Femur (tissue), 1 donor: ENCODE measurements at regions not wholly inside any gene's neighbourhood (a gene's known extent, or its start where the extent isn't known, plus 50 kb on each side); places are given as distances from the start of the nearest gene placed in this dataset.
"Not testable (repeated sequence)": the region's sequence is repeated elsewhere in the genome, so short reads cannot be mapped to it uniquely, and the experiment has no call there.

ENCODE experiments used
- DNase-seq: peaks from one replicate; pipeline ENCODE4 v3.0.0-alpha.2; 2017

DNA sequence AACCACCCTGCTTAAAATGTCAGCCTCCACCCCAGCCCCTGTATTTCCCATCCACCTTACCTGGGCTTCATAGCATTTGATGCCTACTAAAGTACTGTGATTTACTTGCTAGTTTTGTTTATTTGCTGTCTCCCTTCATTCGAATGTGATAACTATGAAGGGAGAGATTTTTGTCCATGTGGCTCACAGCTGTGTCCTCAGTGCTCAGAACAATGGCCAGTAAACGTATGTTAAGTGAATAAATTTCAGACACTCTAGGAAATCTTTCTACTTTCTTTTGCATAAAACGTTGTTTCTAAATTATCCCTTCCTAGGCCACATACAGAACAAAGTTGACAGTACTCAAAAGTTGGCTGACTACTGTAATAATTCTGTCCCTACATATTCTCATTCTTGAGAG is 114.7 kb upstream of the OTUD4 start:
- no peak for DNase-seq

DNA sequence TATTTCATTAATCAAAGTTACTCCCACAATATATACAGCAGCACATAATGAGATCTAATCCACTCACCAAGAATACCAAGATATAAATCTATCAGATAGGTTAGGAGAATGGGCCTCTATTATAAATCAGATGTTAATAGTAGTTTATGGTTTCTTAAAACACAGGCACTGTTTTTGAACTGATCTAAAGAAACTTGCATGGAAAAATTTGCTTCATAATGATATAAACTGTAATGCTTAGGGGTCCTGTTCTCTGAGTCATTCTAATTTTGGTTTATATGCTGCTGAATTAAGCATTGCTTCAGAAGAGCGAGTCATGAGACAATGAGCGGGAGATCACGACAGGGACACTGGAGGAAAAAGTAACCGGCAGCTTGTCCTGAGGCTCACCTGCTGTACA is 113.3 kb upstream of the OTUD4 start:
- no peak for DNase-seq

DNA sequence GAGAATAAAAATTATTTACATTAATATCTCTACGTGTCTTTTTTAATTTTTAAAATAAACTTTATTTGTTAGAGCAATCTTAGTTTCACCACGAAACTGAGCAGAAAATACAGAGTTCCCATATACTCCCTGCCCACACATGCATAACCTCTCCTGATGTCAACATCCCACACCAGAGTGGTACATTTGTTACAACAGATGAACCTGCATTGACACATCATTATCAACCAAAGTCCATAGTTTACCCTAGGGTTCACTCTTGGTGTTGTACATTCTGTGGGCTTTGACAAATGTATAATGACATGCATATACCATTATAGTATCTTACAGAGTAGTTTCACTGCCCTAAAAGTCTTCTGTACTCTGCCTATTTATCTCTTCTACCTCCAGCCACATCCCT is 110.6 kb upstream of the OTUD4 start:
- DNase-seq = no peak

DNA sequence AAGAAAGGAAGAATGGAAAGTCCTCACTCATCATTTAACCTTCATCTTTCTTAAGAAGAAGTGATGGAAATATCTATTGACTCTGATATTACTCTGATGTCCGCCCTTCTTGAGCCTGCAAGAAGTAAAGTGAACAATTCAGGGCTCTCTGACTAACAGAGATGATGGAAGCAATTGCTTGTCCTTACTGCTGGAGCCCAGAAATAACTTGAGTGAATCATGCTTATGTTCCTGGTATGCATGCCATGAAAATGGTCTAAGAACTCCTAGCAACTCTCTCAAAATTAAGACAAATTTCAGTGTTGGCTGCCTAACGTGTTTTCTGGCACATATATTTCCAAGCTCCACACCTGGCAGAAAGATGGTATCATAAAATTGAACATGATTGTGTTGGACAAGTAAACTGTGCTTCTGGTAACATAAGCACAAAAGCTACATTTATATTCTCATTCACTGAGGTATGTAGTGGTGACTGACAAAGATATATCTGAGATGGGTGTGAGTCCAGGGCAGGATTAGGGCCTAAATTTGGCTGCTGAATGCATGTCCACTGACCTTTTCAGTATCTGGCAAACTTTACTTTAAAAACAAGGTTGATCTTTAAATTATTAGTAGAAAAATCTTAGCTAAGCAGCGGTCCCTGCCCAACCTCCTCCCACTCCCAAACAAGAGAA is 109.2 kb upstream of the OTUD4 start:
- DNase-seq = no peak

DNA sequence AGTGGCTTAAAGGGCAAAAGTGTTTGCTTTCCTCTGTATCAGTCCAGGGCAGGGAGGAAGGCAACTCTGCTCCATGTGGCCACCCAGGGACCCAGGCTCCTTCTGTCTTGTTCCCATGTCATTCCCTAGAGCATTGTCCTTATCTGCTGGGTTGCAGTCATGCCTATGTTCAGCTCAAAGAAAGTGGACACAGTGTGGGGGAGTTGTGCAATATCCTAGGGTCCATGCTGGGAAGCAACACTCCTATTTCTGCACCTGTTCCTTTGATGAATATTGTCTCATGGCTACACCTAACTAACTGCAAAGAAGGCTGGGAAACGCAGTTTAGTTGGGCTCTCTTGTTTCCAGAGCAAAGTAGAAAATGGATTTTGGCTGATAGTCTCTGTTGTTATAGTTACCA is 107.0 kb upstream of the OTUD4 start:
- no peak for DNase-seq

DNA sequence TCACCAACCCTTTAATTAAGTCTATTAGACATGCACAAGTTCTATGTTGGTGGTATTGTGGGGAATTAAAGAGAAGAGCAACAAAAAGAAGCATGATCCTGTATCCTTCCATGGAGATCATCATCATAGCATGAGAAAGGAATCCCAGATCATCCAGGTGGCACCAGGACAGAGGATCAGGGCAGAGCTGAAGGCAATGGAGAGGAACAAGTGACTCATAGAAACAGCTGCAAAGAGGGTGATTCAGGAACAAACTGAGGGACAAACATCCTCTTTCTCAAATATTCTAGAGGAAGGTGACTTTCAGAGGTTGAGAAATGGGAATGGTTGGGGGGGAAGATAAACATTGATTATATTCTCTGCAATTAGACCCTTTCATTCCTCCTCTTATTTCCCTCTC is 105.5 kb upstream of the OTUD4 start:
- DNase-seq = no peak

DNA sequence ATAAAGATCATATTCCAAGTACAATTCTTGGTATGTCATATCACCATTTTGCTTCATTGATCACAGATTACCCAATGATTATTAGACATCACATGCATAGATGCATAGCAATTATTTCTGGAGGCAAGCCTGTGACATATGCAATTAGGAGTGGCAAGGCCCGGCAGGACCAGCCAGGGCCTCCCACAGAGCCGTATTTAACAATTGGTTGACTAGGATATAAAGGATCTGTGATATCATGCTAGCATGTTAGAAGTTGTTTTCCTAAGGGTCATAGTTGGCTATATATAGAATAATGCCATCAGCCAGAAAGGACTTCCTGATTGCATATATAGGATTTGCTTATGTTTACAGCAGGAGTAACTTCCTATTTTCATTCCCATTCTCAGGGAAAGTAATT is 103.5 kb upstream of the OTUD4 start:
- no peak for DNase-seq

DNA sequence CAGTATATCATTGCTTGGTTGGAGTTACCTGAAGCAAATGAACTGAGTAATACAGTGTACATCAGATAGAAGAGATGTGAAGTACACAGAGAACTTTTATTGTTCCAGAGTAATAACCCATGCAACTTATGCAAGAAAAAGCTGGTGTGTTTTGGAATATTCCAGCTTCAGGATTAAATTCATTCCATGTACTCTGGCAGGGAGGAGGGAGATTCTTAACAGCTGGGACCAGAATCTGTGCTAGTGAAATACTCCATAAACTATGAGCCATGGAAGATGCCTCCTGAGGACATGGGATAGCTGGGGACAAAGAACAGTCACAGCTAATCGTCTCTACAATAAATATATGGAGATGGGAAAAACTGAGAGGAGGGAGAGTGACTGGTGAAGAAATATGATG is 101.6 kb upstream of the OTUD4 start:
- DNase-seq = no peak

DNA sequence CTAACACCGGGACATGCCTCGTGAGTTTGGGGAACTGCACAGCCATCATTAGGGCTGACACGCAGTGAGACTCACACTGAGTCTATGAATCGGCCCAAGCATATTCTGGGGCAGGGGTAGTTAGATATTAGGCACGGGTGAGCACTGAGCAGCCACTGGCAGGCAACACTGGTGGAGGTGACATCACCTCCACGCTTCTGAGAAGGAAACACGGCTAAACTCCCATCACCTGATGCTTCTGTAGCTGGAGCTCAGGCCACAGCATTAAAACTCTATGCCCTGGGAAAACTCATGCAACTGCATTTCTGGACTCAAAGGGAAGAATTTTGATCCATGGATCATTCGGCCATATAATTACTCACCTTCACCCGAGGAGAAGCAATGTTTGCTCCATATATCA is 100.8 kb upstream of the OTUD4 start:
- DNase-seq = no peak

DNA sequence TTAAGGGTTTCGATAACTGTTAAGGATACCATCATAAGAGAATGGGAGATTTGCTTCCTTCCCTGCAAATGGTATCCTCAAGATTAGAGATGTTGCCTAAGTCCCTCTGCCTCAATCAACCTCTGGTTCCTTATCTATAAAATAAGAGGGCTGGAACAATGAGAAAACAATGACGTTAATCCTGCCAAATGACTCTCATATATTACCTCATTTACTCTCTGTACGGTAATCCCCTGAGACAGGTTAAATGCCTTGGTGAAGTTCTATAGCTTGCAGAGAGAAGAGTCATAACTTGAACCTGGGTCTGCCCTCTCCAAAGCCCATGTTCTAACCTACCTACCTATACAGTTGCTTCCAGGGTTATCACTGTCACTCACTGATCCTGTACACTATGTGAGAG is 100.2 kb upstream of the OTUD4 start:
- no peak for DNase-seq

DNA sequence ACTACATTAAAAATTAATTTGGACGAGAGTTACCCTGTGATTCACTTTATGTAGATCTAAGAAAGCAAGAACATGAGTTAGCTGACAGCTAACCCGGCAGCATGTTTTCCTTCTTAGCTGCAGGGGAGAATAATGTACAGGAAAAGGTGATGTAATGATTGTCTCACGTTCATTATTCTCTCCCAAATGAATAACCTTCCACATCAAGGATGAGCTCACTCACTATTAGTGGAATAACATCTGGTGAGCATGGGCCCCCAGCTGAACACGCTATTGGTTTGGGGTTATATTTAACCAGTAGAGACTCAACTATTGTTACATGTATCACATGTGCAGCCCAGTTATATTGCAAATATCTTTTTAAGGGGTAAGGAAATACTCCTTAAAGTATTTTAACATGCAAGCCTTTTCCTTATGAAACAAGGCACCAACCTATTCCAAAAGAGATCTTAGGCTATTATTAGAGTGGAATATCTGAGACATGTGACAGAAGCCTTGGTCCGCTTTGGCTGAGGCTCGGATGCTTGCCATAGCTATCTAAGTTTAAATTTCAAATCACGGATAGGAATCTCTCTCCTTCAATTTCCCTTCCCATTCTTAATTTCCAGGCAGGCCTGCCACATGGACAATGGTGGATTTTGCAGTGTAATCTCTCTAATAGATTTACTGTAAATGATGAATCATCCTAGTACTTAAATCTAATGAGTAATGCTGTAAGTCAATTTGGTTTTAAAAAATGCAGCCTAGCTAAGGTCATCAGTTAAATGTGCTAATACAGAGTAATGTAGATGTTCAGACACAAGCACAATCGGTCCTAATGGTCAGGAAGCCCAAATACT is 99.0 kb upstream of the OTUD4 start:
- peak; percentile 72 for DNase-seq

DNA sequence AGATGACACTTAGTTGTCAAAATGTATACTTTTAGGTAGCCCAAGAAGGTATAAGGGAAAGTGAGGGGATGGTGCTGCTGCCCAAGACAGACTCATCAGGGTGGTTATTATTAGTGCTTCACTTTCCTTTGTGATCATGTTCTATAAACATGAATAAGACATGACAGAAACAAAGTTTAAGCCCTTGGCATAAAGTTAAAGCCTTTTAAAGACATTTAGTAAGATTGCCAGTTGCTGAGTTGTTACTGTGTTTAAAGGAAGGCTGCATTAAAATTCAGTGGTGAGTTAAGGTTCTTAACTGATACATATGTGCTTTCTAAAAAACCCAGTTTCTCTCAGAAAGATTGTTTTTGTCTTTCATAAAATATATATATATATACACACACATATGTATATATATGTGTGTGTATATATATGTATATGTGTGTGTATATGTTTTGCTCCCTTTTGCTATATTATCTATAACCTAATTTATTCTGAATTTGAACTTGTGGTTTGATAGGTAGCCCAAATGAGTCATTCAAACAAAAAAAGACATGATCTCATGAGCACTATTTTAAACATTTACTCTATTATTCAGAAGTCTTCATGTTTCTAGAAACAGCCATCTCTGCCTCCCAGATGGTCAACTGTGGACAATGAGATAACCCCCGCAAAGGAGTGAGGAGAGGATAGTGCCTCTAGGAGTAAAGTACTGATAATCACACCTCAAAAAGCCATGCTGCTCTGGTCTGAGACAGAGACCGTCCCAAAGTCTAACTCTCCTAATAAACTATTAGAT is 98.1 kb upstream of the OTUD4 start:
- peak; percentile 42 for DNase-seq

DNA sequence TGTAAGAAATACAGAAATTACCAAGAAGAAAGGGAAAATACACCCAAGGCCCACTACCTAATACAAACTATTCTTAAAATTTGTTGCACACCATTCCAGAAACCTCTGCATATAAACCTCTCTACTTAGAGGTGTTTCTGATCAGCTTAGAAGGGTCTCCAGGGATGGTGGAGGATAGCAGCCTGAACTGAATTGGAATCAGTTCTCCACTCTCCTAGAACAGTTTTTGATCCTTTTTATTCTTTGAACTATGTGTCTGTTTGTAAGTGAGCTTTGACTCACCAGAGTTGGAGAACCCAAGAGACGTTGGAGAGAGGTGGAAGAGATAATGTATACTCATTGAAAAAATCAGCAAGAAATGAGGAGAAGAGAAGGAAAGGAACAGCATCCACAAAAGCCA is 96.6 kb upstream of the OTUD4 start:
- no peak for DNase-seq

DNA sequence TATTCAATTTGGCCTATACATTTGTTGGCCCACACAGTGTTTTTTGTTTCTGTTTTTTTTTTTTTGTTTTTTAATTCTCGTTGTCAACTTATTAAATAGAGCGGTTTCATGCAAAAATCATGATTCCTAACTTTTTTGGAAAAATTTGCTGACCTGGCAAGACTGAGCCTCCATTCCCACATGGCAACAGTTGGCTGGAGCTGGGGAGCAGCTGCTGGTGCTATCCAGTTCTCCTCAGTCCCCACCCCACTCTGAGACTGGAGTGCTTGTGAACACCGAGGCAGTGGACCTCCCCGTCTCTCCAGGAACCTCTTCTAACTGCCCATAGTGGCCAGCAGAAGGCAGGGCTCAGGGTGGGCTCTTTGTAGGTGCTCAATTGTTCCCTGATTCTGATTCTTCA is 95.7 kb upstream of the OTUD4 start:
- peak; percentile 80 for DNase-seq

DNA sequence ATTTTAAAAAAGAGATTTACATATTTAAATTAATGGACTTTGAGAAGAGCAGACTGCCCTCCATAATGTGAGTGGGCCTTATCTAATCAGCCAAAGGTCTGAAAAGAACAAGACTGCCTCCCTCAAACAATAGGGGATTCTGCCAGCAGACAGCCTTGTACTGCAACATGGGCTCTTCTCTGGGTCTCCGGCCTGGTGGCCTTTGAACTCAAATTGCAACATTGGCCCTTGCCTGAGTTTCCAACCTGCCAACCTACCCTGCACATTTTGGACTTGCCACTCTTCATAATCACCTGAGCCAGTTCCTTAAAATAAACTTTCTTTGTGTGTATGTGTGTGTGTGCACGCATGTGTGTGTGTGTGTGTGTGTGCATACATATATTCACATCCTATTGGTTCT is 90.8 kb upstream of the OTUD4 start:
- no peak for DNase-seq

DNA sequence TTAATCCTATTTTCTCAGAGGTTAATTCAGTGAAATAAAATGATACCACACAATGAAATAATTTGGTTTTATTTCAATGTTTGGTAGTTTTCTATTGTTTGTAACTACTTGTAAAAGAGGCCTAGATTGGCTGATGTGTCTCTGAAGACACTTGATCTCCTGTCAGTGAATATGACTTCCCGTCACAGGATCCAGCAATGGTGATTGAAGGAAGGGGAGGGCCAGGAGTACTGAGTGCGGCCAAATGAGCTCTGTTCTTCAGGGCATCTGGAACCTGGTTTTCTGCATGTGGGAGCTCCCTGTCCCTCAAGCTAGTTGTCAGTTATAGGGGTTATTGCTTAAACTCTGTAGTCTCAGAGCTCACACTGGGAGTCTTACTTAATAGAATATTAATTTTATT is 86.5 kb upstream of the OTUD4 start:
- no peak for DNase-seq

DNA sequence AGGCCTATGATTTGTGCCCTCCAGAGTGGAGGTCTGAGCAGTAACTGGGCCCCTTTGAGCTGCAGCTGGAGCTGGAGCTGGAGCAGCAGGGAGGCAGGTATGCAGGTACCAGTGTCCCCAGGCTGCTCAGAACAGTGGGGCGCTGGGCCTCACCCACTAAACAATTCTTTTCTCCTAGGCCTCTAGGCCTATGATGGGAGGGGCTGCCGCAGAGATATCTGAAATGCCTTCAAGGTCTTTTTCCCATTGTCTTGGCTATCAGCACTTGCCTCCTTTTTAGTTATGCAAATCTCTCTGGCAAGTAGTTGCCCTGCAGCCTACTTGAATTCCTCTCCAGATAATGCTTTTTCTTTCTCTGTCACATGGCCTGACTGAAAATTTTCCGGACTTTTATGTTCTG is 79.7 kb upstream of the OTUD4 start:
- DNase-seq = no peak

DNA sequence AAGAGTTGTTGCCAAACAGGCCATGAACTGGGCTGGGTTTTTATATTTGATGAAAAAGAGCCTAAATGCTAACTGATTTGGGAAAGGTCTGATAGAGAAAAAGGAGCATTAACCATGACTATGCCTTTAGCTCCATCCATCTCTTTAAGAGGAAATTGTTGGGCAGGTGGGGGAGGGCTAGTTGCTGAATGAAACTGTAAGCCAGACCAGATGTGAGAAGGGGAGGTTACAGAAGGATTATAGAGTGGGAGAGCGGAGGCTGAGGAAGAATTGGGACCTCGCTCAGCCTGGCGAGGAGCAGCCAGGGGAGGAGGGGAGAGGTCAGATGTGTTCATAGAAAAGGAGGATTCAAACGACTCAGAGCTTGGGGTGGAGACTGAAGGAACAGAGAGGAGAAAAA is 74.9 kb upstream of the OTUD4 start:
- DNase-seq = not testable (repeated sequence)

DNA sequence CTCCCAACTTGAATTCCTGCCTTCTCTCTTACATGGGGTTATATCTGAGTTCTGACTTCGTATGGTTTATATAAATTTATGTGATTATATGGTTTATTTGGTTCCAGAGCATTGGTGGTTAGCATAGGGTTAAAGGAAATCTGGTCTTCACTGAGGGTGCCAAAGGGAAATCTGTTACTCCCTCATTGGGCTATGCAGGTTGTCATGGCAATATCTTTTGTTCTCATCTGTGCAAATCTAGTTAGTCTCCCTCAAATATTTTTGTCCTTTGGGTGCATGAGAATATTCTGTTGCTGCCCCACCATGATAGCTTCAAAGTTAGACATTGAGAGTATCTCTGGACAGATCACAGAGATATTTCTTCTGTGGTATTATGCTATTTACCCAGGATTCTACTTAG is 71.8 kb upstream of the OTUD4 start:
- DNase-seq = no peak

DNA sequence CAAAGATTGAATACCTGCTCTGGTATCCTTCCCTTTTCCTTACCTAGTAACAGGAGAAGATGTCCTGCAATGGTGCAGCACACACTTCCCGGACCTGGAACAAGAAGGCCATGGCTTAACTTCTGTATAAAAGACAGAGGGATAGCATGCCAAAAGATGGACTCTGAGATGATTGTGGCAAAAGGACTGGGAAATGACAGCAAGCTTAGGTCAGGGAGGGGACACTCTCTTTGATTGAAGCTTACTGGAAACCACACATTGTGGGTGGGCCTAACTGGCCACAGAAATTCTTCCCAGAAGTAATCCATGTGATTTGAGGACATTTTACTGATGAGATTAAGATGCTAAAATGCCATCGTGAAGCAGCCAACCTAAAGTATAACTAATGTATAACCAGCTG is 71.0 kb upstream of the OTUD4 start:
- DNase-seq = peak; percentile 27

DNA sequence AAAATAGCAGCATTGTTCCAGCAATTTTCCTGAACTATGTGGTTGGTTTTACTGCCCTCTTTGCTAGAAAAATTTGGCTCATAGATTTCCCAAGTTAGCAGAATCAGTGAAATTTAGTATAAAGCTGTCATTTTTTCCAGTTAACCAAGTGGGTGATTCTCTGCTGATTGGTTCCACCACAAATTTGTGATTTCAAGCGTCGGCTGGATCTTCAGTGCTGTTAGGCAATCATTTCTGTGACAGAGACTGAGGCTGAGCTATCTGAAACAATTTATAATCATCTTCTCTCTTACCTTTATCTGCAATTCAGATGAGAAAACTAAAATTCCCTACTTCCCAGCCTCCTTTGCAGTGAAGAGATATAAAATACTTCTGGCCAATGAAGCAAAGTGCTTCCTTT is 68.6 kb upstream of the OTUD4 start:
- DNase-seq = no peak

DNA sequence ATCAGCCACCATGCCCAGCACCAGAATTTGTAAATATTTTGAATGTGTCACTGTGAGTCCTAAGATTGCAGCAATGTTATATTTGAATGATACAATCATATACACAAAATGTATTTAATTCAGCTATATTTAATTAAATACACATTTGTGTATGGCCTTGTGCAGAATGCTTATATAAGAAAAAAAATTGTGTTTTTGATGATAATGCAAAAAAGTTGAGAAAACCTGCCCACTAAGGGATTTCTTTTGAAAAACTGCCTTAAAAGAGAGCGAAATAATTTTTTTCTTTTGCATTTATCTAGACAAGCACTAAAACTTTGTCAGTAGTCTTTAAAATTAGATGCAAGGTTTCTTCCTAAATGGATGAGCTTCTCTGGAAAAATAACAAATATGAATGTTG is 68.1 kb upstream of the OTUD4 start:
- no peak for DNase-seq

DNA sequence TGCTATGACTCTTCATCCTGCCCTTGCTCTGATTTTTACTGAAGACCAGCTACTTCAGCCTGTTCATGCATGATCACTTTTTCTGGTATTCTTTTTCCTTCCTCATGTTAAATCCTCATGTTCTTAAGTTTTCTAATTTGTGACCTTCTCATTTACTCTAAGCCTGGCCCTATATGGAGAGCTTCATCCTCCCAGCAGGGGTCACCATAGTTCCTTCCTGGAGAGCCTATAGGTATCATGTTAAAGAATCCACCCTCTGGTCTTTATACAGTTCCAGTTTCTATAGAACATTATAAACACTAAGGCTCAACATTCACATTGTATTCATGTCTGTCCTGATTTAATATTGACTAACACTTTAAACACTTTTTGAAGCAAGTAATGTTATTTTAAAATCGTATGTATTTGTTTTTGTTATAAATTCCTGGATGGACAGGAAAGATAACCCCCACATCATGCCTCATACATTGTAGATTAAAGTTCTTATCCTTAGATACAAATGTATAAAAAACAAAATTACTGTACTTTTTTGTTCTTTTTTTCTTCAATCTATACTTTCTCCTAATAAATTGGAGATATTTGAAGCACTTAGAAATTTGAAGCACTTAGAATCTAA is 53.8 kb upstream of the OTUD4 start:
- peak; percentile 78 for DNase-seq
